ENCODE measurements at regions not wholly inside any gene's neighbourhood (a gene's known extent, or its start where the extent isn't known, plus 50 kb on each side); places are given as distances from the start of the nearest gene placed in this dataset.

DNA sequence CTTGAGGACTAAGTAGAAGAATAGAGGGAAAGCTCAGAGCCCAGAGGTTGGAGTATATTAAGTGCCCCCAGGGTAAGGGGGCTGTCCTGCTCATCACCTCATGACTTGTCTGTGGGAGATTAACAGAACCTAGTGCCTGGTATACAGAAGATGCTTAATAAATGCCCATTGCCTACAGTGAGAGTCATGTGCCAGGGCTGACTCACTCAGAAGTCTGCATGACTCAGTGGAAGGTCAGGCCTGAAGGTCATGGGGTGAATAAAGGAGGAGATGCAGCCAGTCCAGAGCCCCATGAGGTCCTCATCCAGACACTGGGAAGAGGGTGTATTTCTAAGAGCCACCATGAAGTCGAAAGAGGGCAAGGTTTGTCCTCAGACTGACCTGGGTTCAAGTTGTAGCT is 62.5 kb upstream of the TLE3 start:
- TF ChIP-seq, protein P1, sequence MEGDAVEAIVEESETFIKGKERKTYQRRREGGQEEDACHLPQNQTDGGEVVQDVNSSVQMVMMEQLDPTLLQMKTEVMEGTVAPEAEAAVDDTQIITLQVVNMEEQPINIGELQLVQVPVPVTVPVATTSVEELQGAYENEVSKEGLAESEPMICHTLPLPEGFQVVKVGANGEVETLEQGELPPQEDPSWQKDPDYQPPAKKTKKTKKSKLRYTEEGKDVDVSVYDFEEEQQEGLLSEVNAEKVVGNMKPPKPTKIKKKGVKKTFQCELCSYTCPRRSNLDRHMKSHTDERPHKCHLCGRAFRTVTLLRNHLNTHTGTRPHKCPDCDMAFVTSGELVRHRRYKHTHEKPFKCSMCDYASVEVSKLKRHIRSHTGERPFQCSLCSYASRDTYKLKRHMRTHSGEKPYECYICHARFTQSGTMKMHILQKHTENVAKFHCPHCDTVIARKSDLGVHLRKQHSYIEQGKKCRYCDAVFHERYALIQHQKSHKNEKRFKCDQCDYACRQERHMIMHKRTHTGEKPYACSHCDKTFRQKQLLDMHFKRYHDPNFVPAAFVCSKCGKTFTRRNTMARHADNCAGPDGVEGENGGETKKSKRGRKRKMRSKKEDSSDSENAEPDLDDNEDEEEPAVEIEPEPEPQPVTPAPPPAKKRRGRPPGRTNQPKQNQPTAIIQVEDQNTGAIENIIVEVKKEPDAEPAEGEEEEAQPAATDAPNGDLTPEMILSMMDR (IDR thresholded peaks at IDR 0.05), result no peak
- no peak for TF ChIP-seq POLR2A (IDR thresholded peaks at IDR 0.05)

Measured in heart left ventricle (tissue), 13 donors.